Stimulated activated CD4-positive, alpha-beta T cell treated with anti-CD3 and anti-CD28 coated beads, Interleukin-4, amount 100 ng/mL, for 1 hour (primary cell): ENCODE measurements at regions not wholly inside any gene's neighbourhood (a gene's known extent, or its start where the extent isn't known, plus 50 kb on each side); places are given as distances from the start of the nearest gene placed in this dataset.
"Not testable (repeated sequence)": the region's sequence is repeated elsewhere in the genome, so short reads cannot be mapped to it uniquely, and the experiment has no call there.

Experiments used
- DNase-seq: peaks from one replicate; pipeline ENCODE4 v3.0.0-alpha.2; 2020

DNA sequence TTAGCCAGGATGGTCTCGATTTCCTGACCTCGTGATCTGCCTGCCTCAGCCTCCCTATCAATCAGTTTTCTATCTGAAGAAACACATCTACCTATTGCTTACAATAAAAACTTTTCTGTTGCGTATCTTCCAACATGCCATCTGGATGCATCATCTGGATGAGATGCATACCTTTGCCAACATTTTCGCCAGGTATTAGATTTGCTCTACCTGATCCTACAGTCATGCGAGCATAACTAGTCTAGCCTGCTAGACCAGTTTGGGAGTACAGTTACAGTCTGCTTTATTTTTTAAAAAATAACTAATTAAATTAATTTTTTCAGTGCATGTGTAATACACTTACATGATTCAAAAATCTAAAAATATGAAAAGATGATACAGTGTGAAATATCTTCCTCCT, 334.0 kb upstream of the MEX3C start:
- no peak for DNase-seq

GRCh38 chr18:51537487-51537886, 340.0 kb upstream of the MEX3C start:
- no peak for DNase-seq

DNA sequence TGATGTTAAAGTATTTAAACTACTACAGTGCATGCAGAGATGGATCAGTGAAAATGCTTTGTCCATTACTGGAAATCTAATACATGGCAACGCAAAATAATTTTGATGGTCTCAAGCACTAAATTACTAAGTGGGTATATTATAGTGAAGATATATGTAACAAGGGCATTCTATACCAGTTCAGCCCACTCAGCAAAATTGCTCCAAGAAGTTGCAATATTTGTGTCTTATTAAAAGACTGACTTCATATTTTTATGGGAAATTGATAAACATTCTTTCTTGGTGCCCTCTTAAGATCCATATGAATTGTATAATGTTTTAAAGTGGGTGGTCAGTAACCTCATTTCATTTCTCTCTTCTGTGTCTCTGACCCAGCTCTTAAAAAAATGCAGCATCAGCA, 343.1 kb upstream of the MEX3C start:
- DNase-seq = no peak

DNA sequence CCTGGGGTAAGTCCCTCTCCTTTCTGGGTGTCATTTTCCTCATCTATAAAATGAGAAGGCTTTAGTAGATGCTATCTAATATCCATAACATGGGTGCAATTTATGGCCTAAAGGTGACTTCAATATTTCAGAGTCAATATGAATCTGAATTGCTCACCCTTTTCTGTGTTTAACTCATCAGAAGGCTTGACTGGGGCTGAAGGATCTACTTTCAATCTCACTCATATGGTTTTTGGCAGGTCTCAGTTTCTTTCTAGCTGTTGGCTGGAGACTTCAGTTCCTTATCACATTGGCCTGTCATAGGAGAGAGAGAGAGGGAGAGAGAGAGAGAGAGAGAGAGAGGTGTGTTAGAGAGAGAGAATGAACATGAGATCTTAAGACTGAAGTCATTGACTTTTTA, 343.7 kb upstream of the MEX3C start:
- no peak for DNase-seq

- no peak for DNase-seq
Observed at GRCh38 chr18:51543658-51544155, 346.2 kb upstream of the MEX3C start.

DNA sequence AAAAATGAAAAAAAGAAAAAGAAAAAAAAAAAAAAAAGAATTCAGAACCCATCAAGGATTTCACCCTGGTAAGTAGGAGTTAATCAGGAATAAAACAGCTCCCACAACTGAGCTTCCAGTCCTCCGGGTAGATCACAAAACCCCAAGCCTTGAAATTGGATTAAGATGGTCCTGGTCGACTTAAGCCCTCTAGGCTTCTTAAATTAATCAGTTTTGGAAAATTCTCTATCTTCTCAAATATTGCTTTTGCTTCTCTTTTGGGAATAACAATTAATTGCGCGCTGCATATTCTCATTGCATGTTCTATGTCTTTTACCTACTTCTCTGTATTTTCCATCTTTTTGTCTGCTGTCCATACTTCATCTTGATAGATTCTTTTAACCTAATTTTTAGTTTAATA, 348.0 kb upstream of the MEX3C start:
- no peak for DNase-seq

DNA sequence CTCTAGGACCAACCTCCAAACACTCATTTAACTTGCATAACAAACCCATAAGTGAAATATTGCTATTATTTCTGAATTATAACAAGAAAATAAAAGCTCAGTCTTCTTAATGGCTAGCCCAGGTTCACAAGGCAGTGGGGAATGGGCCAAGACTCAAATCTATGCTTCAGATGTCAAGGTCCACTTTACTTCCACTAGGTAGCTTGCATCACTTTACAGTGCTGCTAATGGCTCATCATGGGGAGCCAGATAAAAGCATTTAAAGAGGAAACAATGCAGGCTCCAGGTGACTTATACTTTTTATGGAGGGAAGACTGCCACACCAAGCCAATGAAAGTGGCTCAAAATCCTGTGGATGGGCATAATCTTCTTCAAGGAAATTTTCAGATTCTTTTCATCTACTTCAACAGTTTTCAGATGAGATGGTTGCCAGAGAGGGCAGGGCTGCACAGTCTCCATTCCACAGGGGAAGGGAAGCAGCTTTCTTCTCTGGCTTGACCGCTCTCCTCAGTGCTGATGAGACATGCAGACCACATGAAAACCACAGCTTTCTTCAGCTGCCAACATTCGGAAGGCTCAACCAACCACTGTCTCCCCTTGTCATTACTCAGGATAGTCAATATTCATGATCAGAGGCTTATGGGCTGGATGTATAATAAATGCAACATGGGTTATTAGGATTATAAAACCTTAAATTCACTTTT, 361.9 kb upstream of the MEX3C start:
- no peak for DNase-seq

- no peak for DNase-seq
Observed at GRCh38 chr18:51559902-51560287, 362.4 kb upstream of the MEX3C start.

- no peak for DNase-seq
Observed at GRCh38 chr18:51561821-51562220, 364.3 kb upstream of the MEX3C start.

DNA sequence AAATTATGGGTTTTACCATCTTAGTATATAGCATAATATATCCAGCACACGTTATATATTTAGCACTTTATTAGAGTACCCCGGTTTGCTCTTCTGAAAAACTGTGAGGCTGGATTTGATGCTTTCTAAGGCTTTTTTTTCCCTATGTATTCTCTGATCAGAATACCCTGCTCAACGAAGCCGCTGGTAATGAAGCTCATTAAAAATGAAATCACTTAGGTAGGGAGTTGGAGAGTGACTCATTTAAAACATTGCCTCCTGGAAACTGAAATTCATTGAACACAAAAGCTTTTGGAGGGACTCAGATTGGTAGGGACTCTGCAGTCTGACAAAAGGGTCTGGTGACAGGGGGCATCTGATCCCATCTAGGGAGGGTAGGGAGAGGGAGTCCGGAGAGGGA, 365.4 kb upstream of the MEX3C start:
- DNase-seq = no peak

GRCh38 chr18:51563396-51563795, 365.9 kb upstream of the MEX3C start:
- no peak for DNase-seq

DNA sequence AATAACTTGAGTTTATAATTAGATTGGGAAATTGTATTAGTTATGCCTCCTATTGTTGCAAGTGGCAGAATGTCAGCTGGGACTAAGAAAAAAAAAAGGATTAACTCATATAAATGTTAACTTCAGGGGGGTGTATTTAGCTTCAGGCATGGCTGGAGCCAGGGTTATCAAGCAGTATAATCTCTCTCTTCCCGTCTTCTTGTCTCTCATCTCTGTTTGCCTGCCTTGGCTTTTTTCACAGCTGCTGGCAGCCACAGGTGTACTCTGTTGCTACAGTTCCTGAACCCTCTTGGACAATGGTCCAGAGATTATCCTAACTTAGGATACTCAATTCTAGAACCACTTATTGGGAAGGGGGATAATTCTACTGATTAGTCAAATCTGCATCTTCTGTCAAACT, 370.7 kb upstream of the MEX3C start:
- no peak for DNase-seq

DNA sequence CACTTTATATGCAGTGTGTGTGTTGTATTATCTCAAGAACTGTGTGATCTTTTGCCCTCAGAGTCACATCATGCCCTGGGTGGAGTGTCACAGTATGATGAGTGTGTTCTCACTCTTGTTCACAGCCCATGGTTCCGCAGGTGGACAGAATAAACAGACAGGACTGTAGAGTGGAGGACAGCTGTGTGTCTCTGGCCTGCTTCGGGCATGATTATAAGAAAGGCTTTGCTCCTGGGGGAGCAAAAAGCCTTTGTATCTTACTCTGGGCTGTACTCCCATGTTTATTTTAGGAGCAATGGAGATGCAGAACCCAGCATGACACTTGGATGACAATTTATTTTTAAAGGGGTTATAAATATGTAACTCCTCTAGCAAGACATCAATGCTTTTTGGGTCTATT, 371.7 kb upstream of the MEX3C start:
- no peak for DNase-seq

DNA sequence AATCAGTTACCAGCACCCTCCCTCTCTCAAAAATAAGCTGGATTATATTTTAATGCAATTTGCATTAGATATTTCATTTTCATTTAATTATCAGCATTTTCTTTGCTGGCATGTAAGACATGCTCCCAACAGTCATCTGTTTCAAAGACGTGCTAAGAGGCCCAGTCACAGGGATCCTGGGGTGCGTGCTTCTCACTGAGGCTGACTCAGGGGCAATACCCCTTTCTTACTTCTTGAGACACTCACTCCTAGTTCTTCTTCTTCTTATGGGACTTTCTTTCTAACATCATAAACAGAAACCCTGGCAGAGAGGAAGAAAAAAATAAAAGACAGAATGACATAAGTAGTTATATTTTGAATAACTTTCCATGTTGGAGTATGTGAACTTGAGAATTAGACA, 372.1 kb upstream of the MEX3C start:
- no peak for DNase-seq

DNA sequence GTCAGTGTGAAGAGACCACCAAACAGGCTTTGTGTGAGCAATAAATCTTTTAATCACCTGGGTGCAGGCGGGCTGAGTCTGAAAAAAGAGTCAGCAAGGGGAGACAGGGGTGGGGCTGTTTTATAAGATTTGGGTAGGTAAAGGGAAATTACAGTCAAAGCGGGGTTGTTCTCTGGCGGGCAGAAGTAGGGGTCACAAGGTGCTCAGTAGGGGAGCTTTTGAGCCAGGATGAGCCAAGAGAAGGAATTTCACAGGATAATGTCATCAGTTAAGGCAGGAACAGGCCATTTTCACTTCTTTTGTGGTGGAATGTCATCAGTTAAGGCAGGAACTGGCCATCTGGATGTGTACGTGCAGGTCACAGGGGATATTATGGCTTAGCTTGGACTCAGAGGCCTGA, 372.6 kb upstream of the MEX3C start:
- DNase-seq = not testable (repeated sequence)

- DNase-seq = not testable (repeated sequence)
Observed at GRCh38 chr18:51573886-51574285, 376.4 kb upstream of the MEX3C start.

DNA sequence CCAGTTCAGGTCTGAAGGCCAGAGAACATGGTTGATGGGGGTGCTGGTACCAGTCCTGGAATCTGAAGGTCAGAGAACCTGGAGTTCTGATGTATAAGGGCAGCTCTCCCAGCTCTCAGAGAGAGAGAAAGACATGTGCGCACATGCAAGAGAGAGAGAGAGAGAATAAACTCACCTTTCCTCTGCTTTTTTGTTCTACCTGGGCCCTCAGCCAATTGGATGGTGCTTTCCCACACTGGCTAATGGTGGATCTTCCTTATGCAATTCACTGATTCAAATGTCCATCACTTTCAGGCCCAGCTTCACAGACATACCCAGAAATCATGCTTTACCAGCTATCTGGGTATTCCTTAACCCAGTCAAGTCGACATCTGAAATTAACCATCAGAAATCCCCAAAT, 377.7 kb upstream of the MEX3C start:
- no peak for DNase-seq

DNA sequence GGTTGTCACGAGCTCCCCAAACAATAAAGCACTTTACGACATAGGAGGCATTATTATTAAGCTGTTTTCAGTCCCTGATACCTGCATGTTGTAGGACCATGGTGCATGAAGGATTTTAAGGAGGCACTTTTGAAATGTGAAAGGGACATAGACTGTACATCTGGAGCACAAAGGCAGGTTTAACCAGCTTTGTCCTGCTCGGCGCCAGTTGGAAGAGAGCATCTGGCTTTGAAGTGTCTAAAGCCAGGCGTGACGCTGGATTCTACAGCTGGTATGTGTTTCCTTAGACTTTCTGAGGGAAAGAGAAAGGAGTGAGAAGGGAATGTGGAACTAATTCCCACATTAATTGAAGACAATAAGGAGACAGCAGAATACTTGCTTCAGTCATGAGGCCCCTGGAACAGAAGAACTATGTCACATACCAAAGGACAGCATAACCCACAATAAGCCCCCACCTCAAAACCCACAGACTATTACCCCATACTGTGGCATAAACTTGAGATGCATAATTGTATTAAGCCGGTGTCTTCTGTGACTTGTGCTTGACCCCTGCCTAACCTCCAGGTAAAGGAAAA, 381.0 kb upstream of the MEX3C start:
- no peak for DNase-seq

- DNase-seq = no peak
Observed at GRCh38 chr18:51580580-51580979, 383.1 kb upstream of the MEX3C start.

DNA sequence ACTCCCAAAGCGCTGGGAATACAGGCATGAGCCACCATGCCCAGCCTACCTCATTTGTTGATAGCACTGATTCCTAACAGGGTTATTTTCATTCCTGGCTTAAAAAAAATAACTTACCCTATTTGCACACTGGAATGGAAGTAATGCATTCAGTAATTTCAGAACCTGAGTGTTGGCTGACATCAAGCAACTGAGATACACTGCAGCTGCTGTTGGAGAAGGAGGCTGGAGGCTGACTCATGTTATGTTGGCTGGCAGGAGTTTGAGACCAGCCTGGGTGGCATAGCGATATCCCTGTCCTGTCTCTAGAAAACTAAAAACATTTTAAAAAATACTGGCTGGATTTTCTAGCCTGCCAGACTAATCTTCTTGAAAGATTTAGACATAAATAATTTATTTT, 385.1 kb upstream of the MEX3C start:
- DNase-seq = no peak

- no peak for DNase-seq
Observed at GRCh38 chr18:51588616-51589015, 391.1 kb upstream of the MEX3C start.

DNA sequence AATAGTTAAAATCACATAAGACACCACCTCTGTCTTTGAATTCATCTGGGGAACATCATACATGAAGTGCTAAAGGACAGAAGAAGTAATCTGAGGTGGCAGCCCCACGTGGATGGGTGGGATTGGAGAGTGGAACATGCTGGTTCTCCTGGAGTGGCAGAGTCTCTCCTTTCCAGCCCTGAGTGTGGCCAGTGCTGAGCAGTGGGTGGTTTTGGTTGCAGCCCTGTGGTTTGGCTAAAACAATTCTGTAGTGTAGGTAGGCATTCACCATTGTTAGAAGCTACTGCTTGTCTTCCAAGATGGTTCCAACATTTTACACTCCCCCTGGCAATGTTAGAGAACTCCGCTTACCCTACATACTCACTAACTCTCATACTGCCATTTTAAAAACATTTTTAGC, 396.4 kb upstream of the MEX3C start:
- no peak for DNase-seq

- no peak for DNase-seq
Observed at GRCh38 chr18:51603111-51603510, 405.6 kb upstream of the MEX3C start.

DNA sequence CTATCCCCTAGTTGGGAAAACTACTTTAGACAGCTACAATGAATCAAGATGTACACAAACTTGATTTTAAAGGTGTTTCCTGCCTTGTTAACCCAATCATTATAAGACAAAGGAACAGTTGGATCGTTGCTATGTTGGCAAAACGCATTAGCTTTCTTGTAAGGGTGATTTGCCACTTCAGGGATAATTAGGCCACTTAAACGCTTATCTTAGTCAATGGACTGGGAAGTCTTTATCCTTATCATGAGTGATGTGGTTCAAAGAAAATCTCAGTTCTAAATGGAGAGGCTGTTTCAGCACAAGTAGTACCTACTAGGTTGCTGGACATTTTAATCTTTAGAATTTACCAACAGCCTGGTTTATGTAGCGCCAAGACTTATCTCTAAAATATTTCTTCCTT, 406.1 kb upstream of the MEX3C start:
- no peak for DNase-seq

DNA sequence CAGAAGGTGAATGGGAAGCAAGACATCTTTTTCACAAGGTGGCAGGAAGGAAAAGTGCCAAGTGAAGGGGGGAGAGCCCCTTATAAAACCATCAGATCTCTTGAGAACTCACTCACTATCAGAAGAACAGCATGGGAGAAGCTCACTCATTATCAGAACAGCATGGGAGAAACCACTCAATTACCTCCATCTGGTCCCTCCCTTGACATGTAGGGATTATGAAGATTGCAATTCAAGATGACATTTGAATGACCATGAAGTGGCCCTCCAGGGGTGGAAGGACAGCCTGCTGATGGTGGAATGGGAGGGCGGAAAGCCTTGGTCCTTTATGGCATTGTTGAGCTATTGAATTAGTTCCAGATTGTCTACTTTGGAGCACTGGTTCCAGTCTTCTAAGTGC, 413.0 kb upstream of the MEX3C start:
- DNase-seq = no peak
